HG03280 (cell line): ENCODE measurements at regions not wholly inside any gene's neighbourhood (a gene's known extent, or its start where the extent isn't known, plus 50 kb on each side); places are given as distances from the start of the nearest gene placed in this dataset.

Experiments
- ATAC-seq: cut with Tn5 transposase; IDR thresholded peaks from one replicate; pipeline ENCODE4 v1.9.1; 2021; ENCODE audit warnings: mild to moderate bottlenecking, moderate library complexity; ENCODE audit not compliant: unreplicated experiment

- no peak for ATAC-seq
Measured at GRCh38 chr6:113120224-113120581, 736.9 kb upstream of the MARCKS start.

- no peak for ATAC-seq
Measured at GRCh38 chr6:113120582-113121285, 736.4 kb upstream of the MARCKS start.

GRCh38 chr6:113121571-113121970 lies 735.6 kb upstream of the MARCKS start:
- ATAC-seq, result no peak

GRCh38 chr6:113122060-113122459 lies 735.1 kb upstream of the MARCKS start:
- no peak for ATAC-seq

GRCh38 chr6:113125626-113126025 lies 731.5 kb upstream of the MARCKS start:
- ATAC-seq, result no peak

GRCh38 chr6:113127786-113128419 lies 729.2 kb upstream of the MARCKS start:
- no peak for ATAC-seq

- no peak for ATAC-seq
Measured at GRCh38 chr6:113128661-113129060, 728.5 kb upstream of the MARCKS start.

- ATAC-seq, result no peak
Measured at GRCh38 chr6:113129991-113130390, 727.2 kb upstream of the MARCKS start.

- no peak for ATAC-seq
Measured at GRCh38 chr6:113137426-113137825, 719.7 kb upstream of the MARCKS start.

GRCh38 chr6:113140721-113141120 lies 716.4 kb upstream of the MARCKS start:
- ATAC-seq, result no peak

GRCh38 chr6:113141901-113142300 lies 715.2 kb upstream of the MARCKS start:
- ATAC-seq, result no peak

- ATAC-seq, result no peak
Measured at GRCh38 chr6:113142671-113143174, 714.4 kb upstream of the MARCKS start.

GRCh38 chr6:113143206-113143605 lies 713.9 kb upstream of the MARCKS start:
- no peak for ATAC-seq

GRCh38 chr6:113144117-113144516 lies 713.0 kb upstream of the MARCKS start:
- no peak for ATAC-seq

GRCh38 chr6:113146878-113147277 lies 710.3 kb upstream of the MARCKS start:
- ATAC-seq, result no peak

- ATAC-seq, result no peak
Measured at GRCh38 chr6:113147544-113147943, 709.6 kb upstream of the MARCKS start.

GRCh38 chr6:113148566-113148965 lies 708.6 kb upstream of the MARCKS start:
- ATAC-seq, result no peak

GRCh38 chr6:113149511-113149910 lies 707.6 kb upstream of the MARCKS start:
- no peak for ATAC-seq

- ATAC-seq, result no peak
Measured at GRCh38 chr6:113160306-113161017, 696.7 kb upstream of the MARCKS start.

- ATAC-seq, result no peak
Measured at GRCh38 chr6:113161018-113161315, 696.2 kb upstream of the MARCKS start.

GRCh38 chr6:113162739-113163138 lies 694.4 kb upstream of the MARCKS start:
- no peak for ATAC-seq

- ATAC-seq, result no peak
Measured at GRCh38 chr6:113168057-113168456, 689.1 kb upstream of the MARCKS start.
